Adrenal gland (tissue), 5 donors: ENCODE measurements at regions not wholly inside any gene's neighbourhood (a gene's known extent, or its start where the extent isn't known, plus 50 kb on each side); places are given as distances from the start of the nearest gene placed in this dataset.

Experiments
- POLR2A ChIP-seq, 2 donors: fragments of 450-650 bp; IDR thresholded peaks; one replicate each; pipeline ENCODE4 v1.6.1; 2017; ENCODE audit warnings: antibody characterized with exemption in 2 of 2, mild to moderate bottlenecking in 2 of 2, moderate library complexity in 1 of 2
- TF ChIP-seq, protein P1 (sequence below), 6 experiments: fragments of 450-650 bp in 4 of 6; fragments of 200-600 bp in 2 of 6; sonication (generic) in 1 of 6; IDR thresholded peaks; 1 replicate in 5 of 6; 2 replicates in 1 of 6; pipeline versions ENCODE4 v1.5.1 to v1.8.0; 2016 to 2021; ENCODE audit warnings: antibody characterized with exemption in 6 of 6, mild to moderate bottlenecking in 2 of 6, moderate library complexity in 1 of 6
- donor health status: DM: no; HTN: no; CAD: no.

DNA sequence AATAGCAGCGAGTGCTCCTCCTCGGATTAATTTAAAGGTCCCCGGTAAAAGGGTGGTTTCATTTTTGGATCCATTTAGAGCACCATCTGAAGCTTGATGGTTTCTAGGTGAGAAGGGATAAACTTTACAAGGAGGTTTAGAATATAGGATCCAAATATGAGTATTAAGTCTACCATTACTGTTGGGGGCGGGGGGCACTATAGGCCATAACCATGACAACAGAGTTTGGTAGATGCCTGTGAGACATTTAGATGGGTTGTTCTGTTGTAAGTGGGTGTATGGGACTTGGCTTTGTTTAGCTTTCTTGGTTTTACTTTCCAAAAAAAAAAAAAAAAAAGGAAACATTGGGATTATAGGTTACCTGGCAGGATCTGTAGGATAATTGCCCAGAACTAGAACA lies 92.7 kb downstream of the TENT5D start:
- TF ChIP-seq, protein P1, sequence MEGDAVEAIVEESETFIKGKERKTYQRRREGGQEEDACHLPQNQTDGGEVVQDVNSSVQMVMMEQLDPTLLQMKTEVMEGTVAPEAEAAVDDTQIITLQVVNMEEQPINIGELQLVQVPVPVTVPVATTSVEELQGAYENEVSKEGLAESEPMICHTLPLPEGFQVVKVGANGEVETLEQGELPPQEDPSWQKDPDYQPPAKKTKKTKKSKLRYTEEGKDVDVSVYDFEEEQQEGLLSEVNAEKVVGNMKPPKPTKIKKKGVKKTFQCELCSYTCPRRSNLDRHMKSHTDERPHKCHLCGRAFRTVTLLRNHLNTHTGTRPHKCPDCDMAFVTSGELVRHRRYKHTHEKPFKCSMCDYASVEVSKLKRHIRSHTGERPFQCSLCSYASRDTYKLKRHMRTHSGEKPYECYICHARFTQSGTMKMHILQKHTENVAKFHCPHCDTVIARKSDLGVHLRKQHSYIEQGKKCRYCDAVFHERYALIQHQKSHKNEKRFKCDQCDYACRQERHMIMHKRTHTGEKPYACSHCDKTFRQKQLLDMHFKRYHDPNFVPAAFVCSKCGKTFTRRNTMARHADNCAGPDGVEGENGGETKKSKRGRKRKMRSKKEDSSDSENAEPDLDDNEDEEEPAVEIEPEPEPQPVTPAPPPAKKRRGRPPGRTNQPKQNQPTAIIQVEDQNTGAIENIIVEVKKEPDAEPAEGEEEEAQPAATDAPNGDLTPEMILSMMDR (IDR thresholded peaks at IDR 0.05) = no peak
- no peak for TF ChIP-seq POLR2A (IDR thresholded peaks at IDR 0.05)
